IPS-NIHi7 (cell line): ENCODE measurements at regions not wholly inside any gene's neighbourhood (a gene's known extent, or its start where the extent isn't known, plus 50 kb on each side); places are given as distances from the start of the nearest gene placed in this dataset.
"Not testable (repeated sequence)": the region's sequence is repeated elsewhere in the genome, so short reads cannot be mapped to it uniquely, and the experiment has no call there.

Source experiments
- DNase-seq: peaks from one replicate; pipeline ENCODE4 v3.0.0; 2012; ENCODE audit warnings: mixed read lengths; ENCODE audit errors: extremely low spot score

DNA sequence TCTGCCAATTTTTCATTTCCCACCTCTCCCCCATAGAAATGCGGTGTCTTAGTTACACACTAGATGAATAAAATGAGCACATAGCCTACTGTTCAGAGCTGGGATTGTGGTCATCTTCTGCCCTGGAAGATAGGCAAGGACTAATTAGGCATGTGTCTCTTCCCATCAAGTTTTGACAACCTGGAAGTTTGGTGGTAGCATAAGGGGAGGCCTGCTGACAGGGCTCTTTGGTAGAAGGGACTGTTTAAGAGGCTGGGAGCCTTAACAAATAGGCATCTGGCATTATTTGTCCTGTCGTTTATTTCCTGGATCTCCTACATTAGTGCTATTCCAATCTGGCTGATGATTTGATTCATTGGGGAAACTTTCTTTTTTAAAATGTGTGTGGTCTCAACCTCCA is 512.3 kb downstream of the ZNF385D start:
- no peak for DNase-seq

DNA sequence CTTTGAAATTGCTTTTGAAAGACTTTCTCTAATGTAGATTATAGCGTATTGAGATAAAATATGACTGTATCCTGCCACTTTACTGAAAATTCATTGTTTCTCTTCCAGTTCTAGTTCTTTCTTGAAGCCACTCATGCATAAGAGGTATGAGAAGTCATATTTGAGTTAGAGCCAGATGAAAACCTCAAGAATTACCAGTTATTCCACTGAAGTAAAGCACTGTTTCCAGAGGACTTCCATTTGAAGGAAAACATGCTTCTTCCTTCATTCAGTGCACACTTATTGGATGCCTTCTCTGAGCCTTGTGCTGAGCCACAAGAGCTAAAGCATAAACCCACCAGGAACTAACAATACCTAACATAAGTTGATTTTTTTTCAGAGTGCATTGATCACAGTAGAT is 513.4 kb downstream of the ZNF385D start:
- no peak for DNase-seq

DNA sequence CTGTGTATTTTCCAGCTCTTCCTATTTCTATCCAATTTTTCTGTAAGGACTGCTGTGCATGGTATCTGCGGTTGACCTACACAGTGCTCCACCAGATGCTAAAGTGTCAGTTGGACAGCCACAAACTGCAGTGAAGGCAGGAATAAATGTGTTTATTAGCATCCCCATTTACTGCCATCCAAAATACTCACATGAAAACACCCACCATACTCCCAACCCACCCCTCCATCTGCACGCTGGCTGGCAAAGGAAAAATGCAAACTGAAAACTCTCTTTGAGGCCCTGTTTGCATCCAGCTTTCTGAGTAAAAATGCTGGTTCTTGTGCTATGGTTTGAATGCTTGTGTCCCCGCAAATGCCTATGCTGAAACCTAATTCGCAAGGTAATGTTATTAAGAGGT is 515.5 kb downstream of the ZNF385D start:
- DNase-seq, result no peak

DNA sequence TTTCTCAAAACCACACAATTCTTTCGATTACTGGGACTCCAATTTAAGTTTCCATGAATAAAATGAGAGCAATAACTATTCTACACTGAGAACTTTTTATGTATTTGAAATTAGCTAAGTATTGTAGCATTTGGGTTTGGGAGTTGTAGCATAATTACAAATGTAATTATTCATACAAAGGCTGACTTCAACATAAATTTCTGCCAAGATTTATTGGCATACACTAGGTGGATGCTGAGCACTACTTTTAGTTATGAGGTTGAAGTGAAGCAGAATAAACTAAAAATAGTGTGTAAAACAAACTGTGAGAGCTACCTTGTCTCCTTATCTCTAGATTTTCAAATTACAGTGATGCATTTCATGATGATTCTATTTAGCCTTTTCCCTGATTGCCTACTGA is 516.1 kb downstream of the ZNF385D start:
- DNase-seq, result no peak

DNA sequence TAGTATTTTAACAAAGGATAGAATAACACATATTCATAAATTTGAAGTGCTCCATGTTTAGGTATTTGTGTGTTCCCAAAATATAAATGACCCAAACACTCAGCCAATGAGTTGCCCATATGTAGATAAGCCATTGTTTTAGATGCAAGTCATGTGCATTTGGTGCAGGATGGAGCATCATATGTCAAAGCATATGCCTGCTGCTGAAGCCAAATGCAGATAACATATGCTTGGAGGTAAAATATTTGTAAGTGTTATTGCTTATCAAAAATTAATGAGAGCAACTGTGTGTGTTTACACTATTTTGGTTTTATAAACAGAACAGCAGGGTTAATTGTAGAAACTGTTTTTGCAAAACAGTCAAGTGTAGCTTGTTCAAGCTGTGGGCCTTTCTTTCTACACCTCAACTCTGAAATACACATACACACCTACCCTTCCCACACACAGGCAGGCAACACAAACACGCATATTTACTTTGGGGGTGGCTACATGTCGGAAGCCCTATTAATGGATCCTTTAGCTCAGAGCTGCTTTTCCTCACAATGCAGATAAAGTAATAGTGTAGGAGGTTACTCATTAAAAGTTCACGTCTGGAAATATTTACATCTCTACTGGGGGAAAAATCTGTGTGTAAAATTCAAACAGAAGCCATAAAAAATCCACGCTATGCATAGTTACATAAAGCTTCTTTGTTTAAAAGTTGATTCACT is 521.4 kb downstream of the ZNF385D start:
- no peak for DNase-seq

GRCh38 chr3:21226086-21226485 is 524.9 kb downstream of the ZNF385D start:
- DNase-seq, result no peak

- DNase-seq, result no peak
Measured at GRCh38 chr3:21220944-21221343, 530.1 kb downstream of the ZNF385D start.

- peak; percentile 55 for DNase-seq
Measured at GRCh38 chr3:21216598-21216997, 534.4 kb downstream of the ZNF385D start.

- not testable (repeated sequence) for DNase-seq
Measured at GRCh38 chr3:21204122-21204521, 546.9 kb downstream of the ZNF385D start.

DNA sequence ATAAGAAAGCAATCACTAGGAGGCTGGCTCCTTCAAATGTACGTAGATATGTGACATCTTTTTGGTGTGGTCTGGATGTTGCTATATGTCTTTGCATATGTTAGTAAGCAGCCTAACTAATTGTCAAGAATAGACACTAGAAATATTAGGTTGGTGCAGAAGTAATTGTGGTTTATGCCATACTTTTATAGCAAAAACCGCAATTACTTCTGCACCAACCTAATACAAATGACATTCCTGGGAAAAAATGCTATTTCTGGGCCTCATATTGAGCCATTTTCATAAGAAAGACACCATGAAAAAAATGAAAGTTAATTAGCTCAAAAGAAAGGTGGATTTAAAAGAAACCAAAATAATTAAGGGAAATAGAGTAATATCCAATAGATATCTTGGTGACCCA is 555.8 kb downstream of the ZNF385D start:
- DNase-seq, result no peak

DNA sequence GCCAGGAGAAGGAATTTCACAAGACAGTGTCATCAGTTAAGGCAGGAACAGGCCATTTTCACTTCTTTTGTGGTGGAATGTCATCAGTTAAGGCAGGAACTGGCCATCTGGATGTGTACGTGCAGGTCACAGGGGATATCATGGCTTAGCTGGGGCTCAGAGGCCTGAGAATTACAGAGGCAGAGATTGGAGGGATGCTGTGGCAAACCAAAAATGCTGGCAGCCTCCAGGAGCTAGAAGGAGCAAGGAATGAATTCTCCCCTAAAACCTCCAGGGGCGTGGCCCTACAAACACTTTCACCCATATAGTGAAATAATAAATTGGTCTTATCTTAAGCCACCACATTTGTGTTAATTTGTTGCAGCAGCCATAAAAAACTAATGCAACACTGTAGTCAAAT is 557.0 kb downstream of the ZNF385D start:
- DNase-seq, result not testable (repeated sequence)

DNA sequence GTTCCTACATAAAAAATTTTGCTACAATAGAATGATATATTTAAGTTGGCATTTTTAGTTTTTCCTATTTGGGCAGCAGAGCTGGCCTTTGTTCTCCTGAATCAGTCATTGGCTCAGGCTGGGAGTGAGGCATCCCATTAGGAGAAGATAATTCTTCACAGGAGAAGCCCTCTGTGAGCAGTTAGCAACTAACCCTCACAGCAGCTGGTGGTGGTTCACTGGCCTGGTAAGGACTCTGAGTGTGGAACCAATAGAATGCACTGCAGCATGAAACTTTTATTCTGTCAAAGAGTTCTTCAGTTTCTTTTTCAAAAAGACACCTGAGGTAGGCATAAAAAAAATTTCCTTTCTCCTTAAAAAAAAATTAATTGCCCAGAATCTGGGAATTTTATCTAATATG is 562.6 kb downstream of the ZNF385D start:
- DNase-seq, result peak; percentile 30

- no peak for DNase-seq
Measured at GRCh38 chr3:21185816-21186314, 565.1 kb downstream of the ZNF385D start.

- no peak for DNase-seq
Measured at GRCh38 chr3:21174461-21174860, 576.5 kb downstream of the ZNF385D start.

DNA sequence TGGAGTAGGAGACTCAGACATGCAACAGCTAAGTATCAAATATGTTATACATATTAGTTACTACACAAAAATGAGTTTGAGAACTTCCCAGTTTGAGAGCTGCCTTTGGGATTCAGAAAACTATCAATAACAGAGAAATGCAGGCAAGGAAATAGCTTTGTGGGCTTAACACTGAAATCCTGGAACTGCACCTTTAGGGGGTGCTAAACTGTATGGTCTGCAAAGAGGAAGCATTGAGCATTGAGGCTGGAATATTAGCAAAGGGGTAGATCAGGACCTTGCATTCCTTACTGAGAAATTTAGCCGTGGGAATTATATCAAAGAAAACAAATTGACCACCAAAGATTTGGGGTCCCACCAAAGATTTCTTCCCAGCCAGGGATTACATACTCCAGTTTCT is 580.0 kb downstream of the ZNF385D start:
- peak; percentile 54 for DNase-seq

DNA sequence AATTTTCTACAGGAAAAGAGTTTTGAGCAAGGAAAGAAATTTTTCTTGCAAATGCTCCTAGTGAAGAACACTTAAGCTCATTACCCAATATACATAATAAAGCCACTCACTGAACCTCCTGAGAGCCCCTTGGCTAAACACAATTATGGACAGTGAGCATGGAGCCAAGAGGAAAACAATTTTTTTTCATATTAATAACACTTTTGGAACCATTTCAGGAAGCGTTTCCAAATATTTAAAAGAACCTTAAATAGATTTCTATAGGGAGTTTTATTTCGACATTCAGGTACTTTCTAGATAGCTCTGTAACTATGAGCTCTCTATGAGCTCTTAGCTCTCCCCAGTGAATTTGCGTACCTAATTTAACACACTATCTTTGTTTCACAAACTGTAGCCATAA is 581.1 kb downstream of the ZNF385D start:
- no peak for DNase-seq

DNA sequence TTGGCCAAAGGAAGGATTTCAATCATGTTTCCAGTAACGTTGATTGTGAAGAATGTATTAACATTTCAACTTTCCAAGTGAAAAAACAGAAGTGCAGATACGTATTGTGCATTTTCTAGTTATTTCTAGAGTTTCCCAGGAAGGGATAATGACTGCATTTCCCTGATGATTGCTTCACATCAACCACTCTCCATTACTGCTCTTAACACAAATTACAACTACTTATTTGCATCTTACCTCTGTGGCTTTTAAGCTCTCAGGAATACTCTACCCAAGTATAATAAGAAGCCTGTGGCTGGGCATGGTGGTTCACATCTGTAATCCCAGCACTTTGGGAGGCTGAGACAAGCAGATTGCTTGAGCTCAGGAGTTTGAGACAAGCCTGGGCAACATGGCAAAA is 582.5 kb downstream of the ZNF385D start:
- DNase-seq, result no peak

DNA sequence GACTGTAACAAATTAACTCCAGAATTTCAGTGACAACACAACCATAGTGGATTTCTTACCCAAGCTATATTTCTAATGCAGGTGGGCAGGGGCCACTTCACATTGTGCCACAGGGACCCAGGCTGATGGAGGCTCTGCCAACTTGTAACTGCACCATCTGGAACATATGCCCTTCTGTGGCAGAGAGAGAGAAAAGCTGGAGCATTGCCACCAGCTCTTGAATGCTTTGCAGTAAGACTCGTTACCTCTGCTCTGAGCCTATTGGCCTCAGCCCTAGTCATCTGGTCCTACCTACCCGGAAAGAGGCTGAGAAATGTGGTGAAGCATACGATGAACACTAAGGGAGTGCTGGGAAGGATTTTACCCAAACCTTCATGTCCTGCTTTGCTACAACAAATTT is 587.1 kb downstream of the ZNF385D start:
- no peak for DNase-seq

DNA sequence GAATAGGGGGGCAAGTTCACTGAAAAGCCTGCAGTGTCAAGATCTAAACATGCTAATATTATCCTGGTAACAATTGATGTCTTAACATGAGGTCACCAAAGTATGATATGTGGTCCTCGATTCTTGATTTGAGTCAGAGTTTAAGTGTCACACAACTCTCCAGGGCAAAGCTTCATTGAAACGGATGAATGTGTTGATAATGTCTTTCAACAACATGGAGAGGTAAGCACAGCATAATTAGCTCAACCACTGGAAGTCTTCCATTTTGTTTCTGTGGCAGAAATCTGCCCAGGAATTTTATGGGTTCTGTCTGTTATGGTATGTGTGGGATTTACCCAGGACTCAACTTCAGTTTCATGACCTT is 591.5 kb downstream of the ZNF385D start:
- DNase-seq, result no peak

- no peak for DNase-seq
Measured at GRCh38 chr3:21158861-21159542, 592.0 kb downstream of the ZNF385D start.

- DNase-seq, result no peak
Measured at GRCh38 chr3:21154911-21155310, 596.1 kb downstream of the ZNF385D start.

GRCh38 chr3:21152555-21152954 is 598.5 kb downstream of the ZNF385D start:
- no peak for DNase-seq

GRCh38 chr3:21142949-21143348 is 608.1 kb downstream of the ZNF385D start:
- DNase-seq, result no peak

DNA sequence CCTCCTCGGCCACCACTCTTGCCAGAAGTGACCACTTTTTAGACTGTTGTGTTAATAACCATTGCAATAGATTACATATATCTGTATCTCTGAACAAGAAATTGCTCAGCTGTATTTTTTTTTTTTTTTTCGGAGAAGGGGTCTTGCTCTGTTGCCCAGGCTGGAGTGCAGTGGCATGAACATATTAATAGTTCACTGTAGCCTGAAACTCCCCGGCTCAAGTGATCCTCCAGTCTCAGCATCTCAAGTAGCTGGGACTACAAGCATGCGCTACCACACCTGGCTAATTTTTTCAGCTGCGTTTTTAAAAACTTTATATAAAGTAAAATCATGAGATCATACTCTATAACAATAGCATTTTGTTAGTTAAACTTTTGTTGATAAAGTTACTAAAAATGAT is 609.0 kb downstream of the ZNF385D start:
- DNase-seq, result no peak
